H9 (cell line): ENCODE measurements at regions not wholly inside any gene's neighbourhood (a gene's known extent, or its start where the extent isn't known, plus 50 kb on each side); places are given as distances from the start of the nearest gene placed in this dataset.

Experiments used
- DNase-seq: peaks from one replicate; pipeline ENCODE4 v3.0.0-alpha.2; 2017
- H2AFZ ChIP-seq: one replicate; pipeline ENCODE4 v1.6.1; 2013; ENCODE audit warnings: mild to moderate bottlenecking, low read length, control low read depth, moderate library complexity
- H2AK5ac ChIP-seq: 2 replicates; pipeline ENCODE4 v1.6.1; 2013; ENCODE audit warnings: low read length, control low read depth, mixed read lengths; ENCODE audit not compliant: insufficient read length
- H2BK120ac ChIP-seq: one replicate; pipeline ENCODE4 v1.6.1; 2013; ENCODE audit warnings: low read depth, mild to moderate bottlenecking, low read length, control low read depth, inconsistent platforms; ENCODE audit not compliant: poor library complexity, severe bottlenecking
- H2BK12ac ChIP-seq: 2 replicates; pipeline ENCODE4 v1.6.1; 2013; ENCODE audit warnings: low read length, control low read depth, mixed read lengths, low read depth; ENCODE audit not compliant: insufficient read length
- H2BK15ac ChIP-seq: 2 replicates; pipeline ENCODE4 v1.6.1; 2013; ENCODE audit warnings: low read depth, low read length, control low read depth
- H2BK20ac ChIP-seq: one replicate; pipeline ENCODE4 v1.6.1; 2013; ENCODE audit warnings: low read depth, mild to moderate bottlenecking, low read length, control low read depth, inconsistent platforms; ENCODE audit not compliant: poor library complexity, severe bottlenecking
- H2BK5ac ChIP-seq: 2 replicates; pipeline ENCODE4 v1.6.1; 2013; ENCODE audit warnings: low read length, control low read depth, mixed read lengths; ENCODE audit not compliant: insufficient read length
- H3K14ac ChIP-seq: 2 replicates; pipeline ENCODE4 v1.6.1; 2013; ENCODE audit warnings: low read length, control low read depth; ENCODE audit not compliant: insufficient read depth
- H3K18ac ChIP-seq: 2 replicates; pipeline ENCODE4 v1.6.1; 2013; ENCODE audit warnings: low read depth, mild to moderate bottlenecking, mixed read lengths, low read length, control low read depth; ENCODE audit not compliant: insufficient read length
- H3K23ac ChIP-seq: 2 replicates; pipeline ENCODE4 v1.6.1; 2013; ENCODE audit warnings: low read length, control low read depth, mixed read lengths, low read depth; ENCODE audit not compliant: insufficient read length
- H3K23me2 ChIP-seq: 2 replicates; pipeline ENCODE4 v1.6.1; 2013; ENCODE audit warnings: low read depth, mild to moderate bottlenecking, mixed read lengths, low read length, control low read depth; ENCODE audit not compliant: insufficient read length, poor library complexity, severe bottlenecking
- H3K27ac ChIP-seq: 2 replicates; pipeline ENCODE4 v1.5.1; 2013; ENCODE audit warnings: low read length, control low read depth, mixed read lengths, low read depth; ENCODE audit not compliant: insufficient read length
- H3K27me3 ChIP-seq: 2 replicates; pipeline ENCODE4 v1.6.1; 2013; ENCODE audit warnings: low read length, control low read depth, inconsistent platforms; ENCODE audit not compliant: insufficient read depth
- H3K4ac ChIP-seq: 2 replicates; pipeline ENCODE4 v1.6.1; 2013; ENCODE audit warnings: low read depth, mild to moderate bottlenecking, control low read depth, inconsistent platforms, low read length, moderate library complexity
- H3K4me1 ChIP-seq: 2 replicates; pipeline ENCODE4 v1.6.1; 2013; ENCODE audit warnings: low read length, control low read depth, inconsistent platforms; ENCODE audit not compliant: insufficient read depth
- H3K4me2 ChIP-seq: 2 replicates; pipeline ENCODE4 v1.6.1; 2013; ENCODE audit warnings: low read length, control low read depth, mixed read lengths; ENCODE audit not compliant: insufficient read length, insufficient read depth
- H3K56ac ChIP-seq: 2 replicates; pipeline ENCODE4 v1.6.1; 2013; ENCODE audit warnings: low read depth, mild to moderate bottlenecking, mixed read lengths, low read length, control low read depth; ENCODE audit not compliant: insufficient read length
- H3K79me1 ChIP-seq: 2 replicates; pipeline ENCODE4 v1.6.1; 2013; ENCODE audit warnings: low read depth, mild to moderate bottlenecking, moderate library complexity, low read length, control low read depth, inconsistent platforms; ENCODE audit not compliant: insufficient read depth, poor library complexity, severe bottlenecking
- H3K79me2 ChIP-seq: 2 replicates; pipeline ENCODE4 v1.6.1; 2013; ENCODE audit warnings: low read length, control low read depth, inconsistent platforms; ENCODE audit not compliant: insufficient read depth
- H3K9ac ChIP-seq: 2 replicates; pipeline ENCODE4 v1.6.1; 2013; ENCODE audit warnings: low read length, control low read depth, mixed read lengths; ENCODE audit not compliant: insufficient read length; ENCODE audit errors: extremely low read depth
- H3K9me3 ChIP-seq: one replicate; pipeline ENCODE4 v1.6.1; 2013; ENCODE audit warnings: low read depth, low read length, inconsistent platforms; ENCODE audit not compliant: control insufficient read depth
- H3T11ph ChIP-seq: one replicate; pipeline ENCODE4 v1.6.1; 2013; ENCODE audit warnings: mild to moderate bottlenecking, low read length, control low read depth, inconsistent platforms
- H4K20me1 ChIP-seq: one replicate; pipeline ENCODE4 v1.6.1; 2013; ENCODE audit not compliant: control insufficient read depth, insufficient read length, insufficient read depth
- H4K5ac ChIP-seq: 2 replicates; pipeline ENCODE4 v1.6.1; 2013; ENCODE audit warnings: low read depth, mild to moderate bottlenecking, mixed read lengths, low read length, control low read depth; ENCODE audit not compliant: insufficient read length
- H4K8ac ChIP-seq: replicated peaks from 2 replicates; pipeline ENCODE4 v1.6.1; 2013; ENCODE audit warnings: low read length, control low read depth, mixed read lengths, low read depth; ENCODE audit not compliant: insufficient read length
- H4K91ac ChIP-seq: 2 replicates; pipeline ENCODE4 v1.6.1; 2013; ENCODE audit warnings: low read depth, mild to moderate bottlenecking, moderate library complexity, mixed read lengths, low read length, control low read depth; ENCODE audit not compliant: insufficient read length
- H3K27ac Mint-ChIP-seq, 3 experiments: 2 replicates in 2 of 3; 3 replicates in 1 of 3; pipeline ENCODE4 v1.8.0; 2020 to 2021; ENCODE audit warnings: mixed read lengths in 3 of 3, mild to moderate bottlenecking in 1 of 3, moderate library complexity in 1 of 3
- H3K27me3 Mint-ChIP-seq: 2 replicates; pipeline ENCODE4 v1.8.0; 2021; ENCODE audit warnings: low read depth, mild to moderate bottlenecking, moderate library complexity, mixed read lengths
- H3K36me3 Mint-ChIP-seq, 3 experiments: 2 replicates in 2 of 3; 3 replicates in 1 of 3; pipeline ENCODE4 v1.8.0; 2020 to 2021; ENCODE audit warnings: low read depth in 3 of 3, mixed read lengths in 3 of 3; ENCODE audit not compliant: insufficient read depth in 1 of 3
- H3K4me1 Mint-ChIP-seq, 2 experiments: 2 replicates each; pipeline ENCODE4 v1.8.0; 2020; ENCODE audit warnings: mixed read lengths in 2 of 2
- H3K4me3 Mint-ChIP-seq, 2 experiments: 2 replicates in 1 of 2; 3 replicates in 1 of 2; pipeline ENCODE4 v1.8.0; 2020 to 2021; ENCODE audit warnings: mild to moderate bottlenecking in 2 of 2, mixed read lengths in 2 of 2, moderate library complexity in 1 of 2
- H3K9me3 Mint-ChIP-seq, 2 experiments: 2 replicates in 1 of 2; 3 replicates in 1 of 2; pipeline ENCODE4 v1.8.0; 2020; ENCODE audit warnings: mild to moderate bottlenecking in 2 of 2, mixed read lengths in 2 of 2, moderate library complexity in 1 of 2
- WGBS: extraction: QIAGEN DNeasy Blood & Tissue Kit; methylation state at CpG from one replicate; pipeline ENCODE4 v1.1.7; 2013; ENCODE audit warnings: missing lambda C conversion rate, low lambda C conversion rate, mixed read lengths; ENCODE audit not compliant: insufficient read length; ENCODE audit errors: extremely low coverage; 5-methylcytosine and 5-hydroxymethylcytosine counted together
- TF ChIP-seq, protein P1 (sequence below): fragments of 200-600 bp; sonication (generic); conservative IDR thresholded peaks from 3 replicates; pipeline ENCODE4 v1.8.0; 2021; ENCODE audit warnings: antibody characterized with exemption, mild to moderate bottlenecking

DNA sequence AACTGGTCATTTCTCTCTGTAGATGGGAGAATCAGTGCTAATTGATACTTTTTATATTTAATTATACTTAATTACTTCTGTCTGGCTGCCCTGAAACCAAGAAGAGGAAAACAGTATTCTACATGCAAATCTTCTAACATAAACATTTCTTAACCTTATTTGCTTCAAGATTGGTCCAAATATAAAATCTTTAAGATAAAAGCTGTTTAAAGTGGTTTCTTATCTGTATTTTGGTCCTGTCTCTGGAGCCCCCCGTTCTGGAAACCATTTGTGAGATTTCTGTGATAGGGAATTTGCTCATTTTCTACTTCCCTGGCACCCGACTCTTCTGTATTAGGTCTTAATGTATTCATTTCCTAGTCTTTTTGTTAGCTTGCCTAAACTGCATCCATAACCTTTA lies 168.6 kb downstream of the RNF144B start:
- Histone ChIP-seq H3T11ph (no peak overlapping the region), H2AK5ac (no peak overlapping the region), H3K79me1 (no peaks in the 10 kb centered on the region), H4K5ac (no peak overlapping the region), H3K9me3 (no peaks in the 10 kb centered on the region), H3K18ac (no peak overlapping the region), H3K4ac (no peak overlapping the region), H3K23ac (no peak overlapping the region), H3K14ac (no peak overlapping the region), H4K8ac (no peak overlapping the region), H3K27me3 (no peaks in the 10 kb centered on the region), H3K4me2 (no peak overlapping the region), H3K56ac (no peak overlapping the region), H2BK5ac (no peak overlapping the region), H2AFZ (no peak overlapping the region), H2BK12ac (no peak overlapping the region), H2BK120ac (no peak overlapping the region), H2BK20ac (no peak overlapping the region), H2BK15ac (no peak overlapping the region), H4K91ac (no peak overlapping the region), H3K23me2 (no peaks in the 10 kb centered on the region), H3K4me1 (no peaks in the 10 kb centered on the region), H3K9ac (no peak overlapping the region), H4K20me1 (no peaks in the 10 kb centered on the region), H3K79me2 (no peaks in the 10 kb centered on the region), H3K27ac (no peak overlapping the region)
- TF ChIP-seq, protein P1, sequence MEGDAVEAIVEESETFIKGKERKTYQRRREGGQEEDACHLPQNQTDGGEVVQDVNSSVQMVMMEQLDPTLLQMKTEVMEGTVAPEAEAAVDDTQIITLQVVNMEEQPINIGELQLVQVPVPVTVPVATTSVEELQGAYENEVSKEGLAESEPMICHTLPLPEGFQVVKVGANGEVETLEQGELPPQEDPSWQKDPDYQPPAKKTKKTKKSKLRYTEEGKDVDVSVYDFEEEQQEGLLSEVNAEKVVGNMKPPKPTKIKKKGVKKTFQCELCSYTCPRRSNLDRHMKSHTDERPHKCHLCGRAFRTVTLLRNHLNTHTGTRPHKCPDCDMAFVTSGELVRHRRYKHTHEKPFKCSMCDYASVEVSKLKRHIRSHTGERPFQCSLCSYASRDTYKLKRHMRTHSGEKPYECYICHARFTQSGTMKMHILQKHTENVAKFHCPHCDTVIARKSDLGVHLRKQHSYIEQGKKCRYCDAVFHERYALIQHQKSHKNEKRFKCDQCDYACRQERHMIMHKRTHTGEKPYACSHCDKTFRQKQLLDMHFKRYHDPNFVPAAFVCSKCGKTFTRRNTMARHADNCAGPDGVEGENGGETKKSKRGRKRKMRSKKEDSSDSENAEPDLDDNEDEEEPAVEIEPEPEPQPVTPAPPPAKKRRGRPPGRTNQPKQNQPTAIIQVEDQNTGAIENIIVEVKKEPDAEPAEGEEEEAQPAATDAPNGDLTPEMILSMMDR = no peak
- Mint-ChIP-seq H3K4me3 (no peak overlapping the region), H3K27me3 (no peaks in the 10 kb centered on the region), H3K36me3 (no peaks in the 10 kb centered on the region), H3K4me1 (no peaks in the 10 kb centered on the region), H3K9me3 (no peaks in the 10 kb centered on the region), H3K27ac (no peak overlapping the region)
- WGBS = no CpG with 5 or more reads among the region's 2 CpGs
- DNase-seq = no peak
